ENCODE measurements at regions not wholly inside any gene's neighbourhood (a gene's known extent, or its start where the extent isn't known, plus 50 kb on each side); places are given as distances from the start of the nearest gene placed in this dataset.

GRCh38 chr3:68482565-68482964 lies 449.8 kb downstream of the TAFA4 start:
- no peak overlapping the region for H3K23ac ChIP-seq (ENCODE audit: low read depth, low read length, poor library complexity)
- no peaks in the 10 kb centered on the region for H3K36me3 ChIP-seq (replicated peaks in 1 of 2; ENCODE audit: control insufficient read depth in 2 of 2, insufficient read depth in 2 of 2, low read length in 2 of 2)
- H2BK12ac ChIP-seq (ENCODE audit: low read length) = no peak overlapping the region
- H2AFZ ChIP-seq (ENCODE audit: low read length) = no peak overlapping the region
- no peak overlapping the region for H3K27ac ChIP-seq (replicated peaks; ENCODE audit: low read length)
- no peak overlapping the region for H2BK5ac ChIP-seq (ENCODE audit: low read length)
- H3K4me1 ChIP-seq (ENCODE audit: control insufficient read depth in 2 of 2, insufficient read depth in 1 of 2, low read depth in 1 of 2, low read length in 2 of 2) = no peaks in the 10 kb centered on the region
- no peak overlapping the region for H4K8ac ChIP-seq (ENCODE audit: low read depth, low read length)
- no peak overlapping the region for H3K9ac ChIP-seq (ENCODE audit: low read depth, low read length, poor library complexity)
- no peak overlapping the region for H3K18ac ChIP-seq (ENCODE audit: low read length)
- no peak overlapping the region for H3K14ac ChIP-seq (ENCODE audit: low read length)
- no peaks in the 10 kb centered on the region for H3K9me3 ChIP-seq (replicated peaks in 1 of 2; ENCODE audit: control insufficient read depth in 2 of 2, insufficient read depth in 1 of 2, low read depth in 1 of 2, low read length in 2 of 2)
- no peak overlapping the region for H3K4me3 ChIP-seq (ENCODE audit: low read length in 2 of 2)
- H2BK120ac ChIP-seq (ENCODE audit: low read depth, low read length) = no peak overlapping the region
- H3K79me1 ChIP-seq (ENCODE audit: low read depth, low read length) = no peaks in the 10 kb centered on the region
- no peak overlapping the region for H3K4me2 ChIP-seq (ENCODE audit: insufficient read depth, low read length, poor library complexity, severe bottlenecking)
- DNase-seq (ENCODE audit: low spot score) = no peak
- H4K91ac ChIP-seq (ENCODE audit: low read depth, low read length, poor library complexity) = no peak overlapping the region
- no CpG with 5 or more reads among the region's 2 CpGs for WGBS, 2 donors (ENCODE audit: extremely low coverage in 2 of 2, insufficient read length in 2 of 2, insufficient replicate concordance in 1 of 2)
- no peak overlapping the region for H2AK5ac ChIP-seq (ENCODE audit: low read depth, low read length)
- no peaks in the 10 kb centered on the region for H3K27me3 ChIP-seq (ENCODE audit: control insufficient read depth in 3 of 3, insufficient read depth in 3 of 3, low read depth in 1 of 3, low read length in 3 of 3)
- H2BK15ac ChIP-seq (ENCODE audit: low read length) = no peak overlapping the region
- no peak overlapping the region for H3K4ac ChIP-seq (ENCODE audit: low read length)

DNA sequence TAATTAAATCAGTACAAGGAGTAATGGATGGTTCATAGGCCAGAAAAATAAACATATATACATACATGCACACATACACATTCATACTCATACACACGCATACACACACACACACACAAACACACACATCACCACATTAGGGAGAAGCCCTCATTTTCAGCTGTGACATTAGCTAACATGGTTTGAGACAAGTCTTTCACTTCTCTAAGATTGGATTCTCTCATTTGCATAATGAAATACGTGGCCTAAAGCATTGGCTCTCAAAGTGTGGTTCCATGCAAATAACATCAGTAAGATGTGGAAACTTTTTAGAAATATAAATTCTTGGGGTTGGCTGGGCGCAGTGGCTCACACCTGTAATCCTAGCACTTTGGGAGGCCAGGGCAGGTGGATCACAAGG lies 452.6 kb downstream of the TAFA4 start:
- Histone ChIP-seq H2BK5ac (ENCODE audit: low read length) (no peak overlapping the region), H3K23ac (ENCODE audit: low read depth, low read length, poor library complexity) (no peak overlapping the region), H3K4me2 (ENCODE audit: insufficient read depth, low read length, poor library complexity, severe bottlenecking) (no peak overlapping the region), H3K18ac (ENCODE audit: low read length) (no peak overlapping the region), H3K9me3 (replicated peaks in 1 of 2; ENCODE audit: control insufficient read depth in 2 of 2, insufficient read depth in 1 of 2, low read depth in 1 of 2, low read length in 2 of 2) (no peaks in the 10 kb centered on the region), H3K4ac (ENCODE audit: low read length) (no peak overlapping the region), H3K4me3 (ENCODE audit: low read length in 2 of 2) (no peak overlapping the region), H2BK12ac (ENCODE audit: low read length) (no peak overlapping the region), H4K8ac (ENCODE audit: low read depth, low read length) (no peak overlapping the region), H3K36me3 (replicated peaks in 1 of 2; ENCODE audit: control insufficient read depth in 2 of 2, insufficient read depth in 2 of 2, low read length in 2 of 2) (no peaks in the 10 kb centered on the region), H3K14ac (ENCODE audit: low read length) (no peak overlapping the region), H3K27ac (replicated peaks; ENCODE audit: low read length) (no peak overlapping the region), H3K27me3 (ENCODE audit: control insufficient read depth in 3 of 3, insufficient read depth in 3 of 3, low read depth in 1 of 3, low read length in 3 of 3) (no peaks in the 10 kb centered on the region), H2BK15ac (ENCODE audit: low read length) (no peak overlapping the region), H2AK5ac (ENCODE audit: low read depth, low read length) (no peak overlapping the region), H3K79me1 (ENCODE audit: low read depth, low read length) (no peaks in the 10 kb centered on the region), H2AFZ (ENCODE audit: low read length) (no peak overlapping the region), H2BK120ac (ENCODE audit: low read depth, low read length) (no peak overlapping the region), H3K4me1 (ENCODE audit: control insufficient read depth in 2 of 2, insufficient read depth in 1 of 2, low read depth in 1 of 2, low read length in 2 of 2) (no peaks in the 10 kb centered on the region), H3K9ac (ENCODE audit: low read depth, low read length, poor library complexity) (no peak overlapping the region), H4K91ac (ENCODE audit: low read depth, low read length, poor library complexity) (no peak overlapping the region)
- DNase-seq (ENCODE audit: low spot score) = no peak
- 100% methylated on average over 1 of the region's 3 CpGs; no CpG with 5 or more reads in 1 of the 2 donors for WGBS, 2 donors (ENCODE audit: extremely low coverage in 2 of 2, insufficient read length in 2 of 2, insufficient replicate concordance in 1 of 2)

DNA sequence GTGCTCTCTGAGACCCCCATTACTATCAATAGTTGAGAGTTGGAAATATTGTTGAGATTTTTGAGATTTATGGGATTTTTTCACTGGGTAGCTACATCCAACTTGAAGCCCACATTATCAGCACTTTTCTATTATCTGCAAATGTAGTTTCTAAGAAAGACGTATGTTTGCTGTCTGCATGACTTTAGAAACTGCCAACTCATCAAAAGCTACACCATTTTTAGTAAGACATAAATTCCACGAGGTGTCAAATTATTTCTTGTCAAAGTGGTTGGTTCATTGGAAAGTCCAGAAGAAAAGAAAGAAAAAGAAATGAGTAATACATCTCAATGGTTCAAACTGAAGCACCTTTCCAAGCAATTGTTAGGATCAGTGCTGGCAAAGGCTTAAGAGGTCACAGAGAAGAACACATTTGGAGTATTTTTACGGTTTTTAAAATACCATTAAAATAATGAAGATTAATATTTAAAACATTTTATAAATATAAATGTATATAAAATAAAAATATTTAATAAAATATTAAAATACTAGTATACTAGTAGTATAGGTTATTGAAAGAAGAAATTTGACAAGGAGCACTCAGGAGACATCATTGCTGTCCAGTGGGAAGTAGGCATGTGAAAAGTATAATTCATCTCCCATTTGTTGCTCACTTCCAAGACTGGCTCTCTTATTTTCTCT lies 463.5 kb downstream of the TAFA4 start:
- no peaks in the 10 kb centered on the region for H3K9me3 ChIP-seq (replicated peaks in 1 of 2; ENCODE audit: control insufficient read depth in 2 of 2, insufficient read depth in 1 of 2, low read depth in 1 of 2, low read length in 2 of 2)
- H3K4ac ChIP-seq (ENCODE audit: low read length) = no peak overlapping the region
- H3K23ac ChIP-seq (ENCODE audit: low read depth, low read length, poor library complexity) = no peak overlapping the region
- no peak overlapping the region for H3K4me3 ChIP-seq (ENCODE audit: low read length in 2 of 2)
- H3K9ac ChIP-seq (ENCODE audit: low read depth, low read length, poor library complexity) = no peak overlapping the region
- H3K27ac ChIP-seq (replicated peaks; ENCODE audit: low read length) = no peak overlapping the region
- no peaks in the 10 kb centered on the region for H3K36me3 ChIP-seq (replicated peaks in 1 of 2; ENCODE audit: control insufficient read depth in 2 of 2, insufficient read depth in 2 of 2, low read length in 2 of 2)
- no peak overlapping the region for H2BK15ac ChIP-seq (ENCODE audit: low read length)
- no peak overlapping the region for H4K8ac ChIP-seq (ENCODE audit: low read depth, low read length)
- H3K4me1 ChIP-seq (ENCODE audit: control insufficient read depth in 2 of 2, insufficient read depth in 1 of 2, low read depth in 1 of 2, low read length in 2 of 2) = no peaks in the 10 kb centered on the region
- H4K91ac ChIP-seq (ENCODE audit: low read depth, low read length, poor library complexity) = no peak overlapping the region
- no peak overlapping the region for H3K18ac ChIP-seq (ENCODE audit: low read length)
- H2AK5ac ChIP-seq (ENCODE audit: low read depth, low read length) = no peak overlapping the region
- H2BK120ac ChIP-seq (ENCODE audit: low read depth, low read length) = no peak overlapping the region
- no peak overlapping the region for H2BK12ac ChIP-seq (ENCODE audit: low read length)
- H3K79me1 ChIP-seq (ENCODE audit: low read depth, low read length) = no peaks in the 10 kb centered on the region
- no peak overlapping the region for H2AFZ ChIP-seq (ENCODE audit: low read length)
- DNase-seq (ENCODE audit: low spot score) = no peak
- no peak overlapping the region for H3K14ac ChIP-seq (ENCODE audit: low read length)
- WGBS, 2 donors (ENCODE audit: extremely low coverage in 2 of 2, insufficient read length in 2 of 2, insufficient replicate concordance in 1 of 2) = no CpG with 5 or more reads among the region's 3 CpGs
- no peak overlapping the region for H2BK5ac ChIP-seq (ENCODE audit: low read length)
- no peak overlapping the region for H3K4me2 ChIP-seq (ENCODE audit: insufficient read depth, low read length, poor library complexity, severe bottlenecking)
- H3K27me3 ChIP-seq (ENCODE audit: control insufficient read depth in 3 of 3, insufficient read depth in 3 of 3, low read depth in 1 of 3, low read length in 3 of 3) = no peaks in the 10 kb centered on the region

GRCh38 chr3:68467465-68467864 lies 464.9 kb downstream of the TAFA4 start:
- no peaks in the 10 kb centered on the region for H3K9me3 ChIP-seq (replicated peaks in 1 of 2; ENCODE audit: control insufficient read depth in 2 of 2, insufficient read depth in 1 of 2, low read depth in 1 of 2, low read length in 2 of 2)
- H4K91ac ChIP-seq (ENCODE audit: low read depth, low read length, poor library complexity) = no peak overlapping the region
- H3K18ac ChIP-seq (ENCODE audit: low read length) = no peak overlapping the region
- no peak overlapping the region for H2BK12ac ChIP-seq (ENCODE audit: low read length)
- DNase-seq (ENCODE audit: low spot score) = no peak
- no peak overlapping the region for H3K23ac ChIP-seq (ENCODE audit: low read depth, low read length, poor library complexity)
- no peaks in the 10 kb centered on the region for H3K79me1 ChIP-seq (ENCODE audit: low read depth, low read length)
- no peak overlapping the region for H3K4ac ChIP-seq (ENCODE audit: low read length)
- H2AK5ac ChIP-seq (ENCODE audit: low read depth, low read length) = no peak overlapping the region
- no peak overlapping the region for H3K9ac ChIP-seq (ENCODE audit: low read depth, low read length, poor library complexity)
- H3K4me2 ChIP-seq (ENCODE audit: insufficient read depth, low read length, poor library complexity, severe bottlenecking) = no peak overlapping the region
- no peak overlapping the region for H2BK120ac ChIP-seq (ENCODE audit: low read depth, low read length)
- H3K36me3 ChIP-seq (replicated peaks in 1 of 2; ENCODE audit: control insufficient read depth in 2 of 2, insufficient read depth in 2 of 2, low read length in 2 of 2) = no peaks in the 10 kb centered on the region
- no peak overlapping the region for H2AFZ ChIP-seq (ENCODE audit: low read length)
- no peaks in the 10 kb centered on the region for H3K27me3 ChIP-seq (ENCODE audit: control insufficient read depth in 3 of 3, insufficient read depth in 3 of 3, low read depth in 1 of 3, low read length in 3 of 3)
- no peak overlapping the region for H3K4me3 ChIP-seq (ENCODE audit: low read length in 2 of 2)
- WGBS, 2 donors (ENCODE audit: extremely low coverage in 2 of 2, insufficient read length in 2 of 2, insufficient replicate concordance in 1 of 2) = no CpG with 5 or more reads among the region's 2 CpGs
- no peak overlapping the region for H3K14ac ChIP-seq (ENCODE audit: low read length)
- no peak overlapping the region for H2BK15ac ChIP-seq (ENCODE audit: low read length)
- H3K4me1 ChIP-seq (ENCODE audit: control insufficient read depth in 2 of 2, insufficient read depth in 1 of 2, low read depth in 1 of 2, low read length in 2 of 2) = no peaks in the 10 kb centered on the region
- no peak overlapping the region for H4K8ac ChIP-seq (ENCODE audit: low read depth, low read length)
- H3K27ac ChIP-seq (replicated peaks; ENCODE audit: low read length) = no peak overlapping the region
- no peak overlapping the region for H2BK5ac ChIP-seq (ENCODE audit: low read length)

All from neuronal stem cell (in vitro differentiated cells).